ENCODE measurements at regions not wholly inside any gene's neighbourhood (a gene's known extent, or its start where the extent isn't known, plus 50 kb on each side); places are given as distances from the start of the nearest gene placed in this dataset.

DNA sequence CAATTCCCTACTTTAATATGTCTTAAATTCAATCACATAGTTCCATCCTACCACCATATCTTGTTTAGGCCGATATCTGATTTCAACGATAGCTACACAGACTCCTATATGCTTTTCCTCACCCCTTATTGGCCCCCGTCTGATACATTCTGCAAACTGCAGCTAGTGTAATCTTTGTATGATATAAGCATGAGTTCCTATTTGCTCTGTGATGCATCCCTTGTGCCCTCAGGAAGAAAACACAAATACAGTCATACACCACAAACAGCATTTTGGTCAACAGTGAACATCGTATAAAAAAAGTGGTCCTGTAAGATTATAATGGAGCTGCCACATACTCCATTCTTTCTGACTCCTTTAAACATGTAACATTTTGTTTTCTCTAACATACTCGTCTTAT lies 837.8 kb upstream of the CDH6 start (continued):
- TF ChIP-seq, protein P1, sequence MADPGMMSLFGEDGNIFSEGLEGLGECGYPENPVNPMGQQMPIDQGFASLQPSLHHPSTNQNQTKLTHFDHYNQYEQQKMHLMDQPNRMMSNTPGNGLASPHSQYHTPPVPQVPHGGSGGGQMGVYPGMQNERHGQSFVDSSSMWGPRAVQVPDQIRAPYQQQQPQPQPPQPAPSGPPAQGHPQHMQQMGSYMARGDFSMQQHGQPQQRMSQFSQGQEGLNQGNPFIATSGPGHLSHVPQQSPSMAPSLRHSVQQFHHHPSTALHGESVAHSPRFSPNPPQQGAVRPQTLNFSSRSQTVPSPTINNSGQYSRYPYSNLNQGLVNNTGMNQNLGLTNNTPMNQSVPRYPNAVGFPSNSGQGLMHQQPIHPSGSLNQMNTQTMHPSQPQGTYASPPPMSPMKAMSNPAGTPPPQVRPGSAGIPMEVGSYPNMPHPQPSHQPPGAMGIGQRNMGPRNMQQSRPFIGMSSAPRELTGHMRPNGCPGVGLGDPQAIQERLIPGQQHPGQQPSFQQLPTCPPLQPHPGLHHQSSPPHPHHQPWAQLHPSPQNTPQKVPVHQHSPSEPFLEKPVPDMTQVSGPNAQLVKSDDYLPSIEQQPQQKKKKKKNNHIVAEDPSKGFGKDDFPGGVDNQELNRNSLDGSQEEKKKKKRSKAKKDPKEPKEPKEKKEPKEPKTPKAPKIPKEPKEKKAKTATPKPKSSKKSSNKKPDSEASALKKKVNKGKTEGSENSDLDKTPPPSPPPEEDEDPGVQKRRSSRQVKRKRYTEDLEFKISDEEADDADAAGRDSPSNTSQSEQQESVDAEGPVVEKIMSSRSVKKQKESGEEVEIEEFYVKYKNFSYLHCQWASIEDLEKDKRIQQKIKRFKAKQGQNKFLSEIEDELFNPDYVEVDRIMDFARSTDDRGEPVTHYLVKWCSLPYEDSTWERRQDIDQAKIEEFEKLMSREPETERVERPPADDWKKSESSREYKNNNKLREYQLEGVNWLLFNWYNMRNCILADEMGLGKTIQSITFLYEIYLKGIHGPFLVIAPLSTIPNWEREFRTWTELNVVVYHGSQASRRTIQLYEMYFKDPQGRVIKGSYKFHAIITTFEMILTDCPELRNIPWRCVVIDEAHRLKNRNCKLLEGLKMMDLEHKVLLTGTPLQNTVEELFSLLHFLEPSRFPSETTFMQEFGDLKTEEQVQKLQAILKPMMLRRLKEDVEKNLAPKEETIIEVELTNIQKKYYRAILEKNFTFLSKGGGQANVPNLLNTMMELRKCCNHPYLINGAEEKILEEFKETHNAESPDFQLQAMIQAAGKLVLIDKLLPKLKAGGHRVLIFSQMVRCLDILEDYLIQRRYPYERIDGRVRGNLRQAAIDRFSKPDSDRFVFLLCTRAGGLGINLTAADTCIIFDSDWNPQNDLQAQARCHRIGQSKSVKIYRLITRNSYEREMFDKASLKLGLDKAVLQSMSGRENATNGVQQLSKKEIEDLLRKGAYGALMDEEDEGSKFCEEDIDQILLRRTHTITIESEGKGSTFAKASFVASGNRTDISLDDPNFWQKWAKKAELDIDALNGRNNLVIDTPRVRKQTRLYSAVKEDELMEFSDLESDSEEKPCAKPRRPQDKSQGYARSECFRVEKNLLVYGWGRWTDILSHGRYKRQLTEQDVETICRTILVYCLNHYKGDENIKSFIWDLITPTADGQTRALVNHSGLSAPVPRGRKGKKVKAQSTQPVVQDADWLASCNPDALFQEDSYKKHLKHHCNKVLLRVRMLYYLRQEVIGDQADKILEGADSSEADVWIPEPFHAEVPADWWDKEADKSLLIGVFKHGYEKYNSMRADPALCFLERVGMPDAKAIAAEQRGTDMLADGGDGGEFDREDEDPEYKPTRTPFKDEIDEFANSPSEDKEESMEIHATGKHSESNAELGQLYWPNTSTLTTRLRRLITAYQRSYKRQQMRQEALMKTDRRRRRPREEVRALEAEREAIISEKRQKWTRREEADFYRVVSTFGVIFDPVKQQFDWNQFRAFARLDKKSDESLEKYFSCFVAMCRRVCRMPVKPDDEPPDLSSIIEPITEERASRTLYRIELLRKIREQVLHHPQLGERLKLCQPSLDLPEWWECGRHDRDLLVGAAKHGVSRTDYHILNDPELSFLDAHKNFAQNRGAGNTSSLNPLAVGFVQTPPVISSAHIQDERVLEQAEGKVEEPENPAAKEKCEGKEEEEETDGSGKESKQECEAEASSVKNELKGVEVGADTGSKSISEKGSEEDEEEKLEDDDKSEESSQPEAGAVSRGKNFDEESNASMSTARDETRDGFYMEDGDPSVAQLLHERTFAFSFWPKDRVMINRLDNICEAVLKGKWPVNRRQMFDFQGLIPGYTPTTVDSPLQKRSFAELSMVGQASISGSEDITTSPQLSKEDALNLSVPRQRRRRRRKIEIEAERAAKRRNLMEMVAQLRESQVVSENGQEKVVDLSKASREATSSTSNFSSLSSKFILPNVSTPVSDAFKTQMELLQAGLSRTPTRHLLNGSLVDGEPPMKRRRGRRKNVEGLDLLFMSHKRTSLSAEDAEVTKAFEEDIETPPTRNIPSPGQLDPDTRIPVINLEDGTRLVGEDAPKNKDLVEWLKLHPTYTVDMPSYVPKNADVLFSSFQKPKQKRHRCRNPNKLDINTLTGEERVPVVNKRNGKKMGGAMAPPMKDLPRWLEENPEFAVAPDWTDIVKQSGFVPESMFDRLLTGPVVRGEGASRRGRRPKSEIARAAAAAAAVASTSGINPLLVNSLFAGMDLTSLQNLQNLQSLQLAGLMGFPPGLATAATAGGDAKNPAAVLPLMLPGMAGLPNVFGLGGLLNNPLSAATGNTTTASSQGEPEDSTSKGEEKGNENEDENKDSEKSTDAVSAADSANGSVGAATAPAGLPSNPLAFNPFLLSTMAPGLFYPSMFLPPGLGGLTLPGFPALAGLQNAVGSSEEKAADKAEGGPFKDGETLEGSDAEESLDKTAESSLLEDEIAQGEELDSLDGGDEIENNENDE (IDR thresholded peaks at IDR 0.05; ENCODE audit: insufficient replicate concordance, low read length), result no peak
- TF ChIP-seq SP4 (IDR thresholded peaks at IDR 0.05; ENCODE audit: low read length) (no peak), RNF2 (IDR thresholded peaks at IDR 0.05; ENCODE audit: borderline replicate concordance, low read depth, low read length, missing control alignments, poor library complexity, severe bottlenecking) (no peak), CTBP2 (IDR thresholded peaks at IDR 0.05; ENCODE audit: borderline replicate concordance, insufficient read depth, insufficient read length, low read length) (no peak)

Measured in H1 (cell line).